HG03045 (cell line): ENCODE measurements at regions not wholly inside any gene's neighbourhood (a gene's known extent, or its start where the extent isn't known, plus 50 kb on each side); places are given as distances from the start of the nearest gene placed in this dataset.

ENCODE experiments used
- ATAC-seq: cut with Tn5 transposase; IDR thresholded peaks from one replicate; pipeline ENCODE4 v1.9.1; 2021; ENCODE audit warnings: mild to moderate bottlenecking, moderate library complexity; ENCODE audit not compliant: unreplicated experiment

DNA sequence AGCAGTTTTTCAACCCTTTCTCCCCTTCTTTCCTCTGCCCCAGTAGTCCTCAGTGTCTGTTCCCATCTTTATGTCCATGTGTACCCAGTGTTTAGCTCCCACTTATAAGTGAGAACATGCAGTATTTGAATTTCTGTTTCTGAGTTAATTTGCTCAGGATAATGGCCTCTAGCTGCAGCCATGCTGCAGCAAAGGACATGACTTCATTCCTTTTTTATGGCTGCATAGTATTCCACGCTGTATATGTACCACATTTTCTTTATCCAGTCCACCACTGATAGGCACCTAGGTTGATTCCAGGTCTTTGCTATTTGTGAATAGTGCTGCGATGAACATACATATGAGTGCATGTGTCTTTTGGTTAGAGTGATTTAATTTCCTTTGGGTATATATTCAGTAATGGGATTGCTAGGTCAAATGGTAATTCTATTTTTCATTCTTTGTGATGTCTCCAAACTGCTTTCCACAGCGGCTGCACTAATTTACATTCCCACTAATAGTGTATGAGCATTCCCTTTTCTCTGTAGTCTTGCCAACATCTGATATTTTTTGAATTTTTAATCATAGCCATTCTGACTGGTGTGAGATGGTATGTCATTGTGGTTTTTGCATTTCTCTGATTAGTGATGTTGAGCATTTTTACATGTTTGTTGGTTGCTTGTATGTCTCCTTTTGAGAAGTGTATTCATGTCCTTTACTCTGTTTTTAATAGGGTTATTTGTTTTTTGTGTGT, 54.6 kb upstream of the ANK2 start:
- ATAC-seq: no peak
